ENCODE measurements at regions not wholly inside any gene's neighbourhood (a gene's known extent, or its start where the extent isn't known, plus 50 kb on each side); places are given as distances from the start of the nearest gene placed in this dataset.

- TF ChIP-seq, protein P1, sequence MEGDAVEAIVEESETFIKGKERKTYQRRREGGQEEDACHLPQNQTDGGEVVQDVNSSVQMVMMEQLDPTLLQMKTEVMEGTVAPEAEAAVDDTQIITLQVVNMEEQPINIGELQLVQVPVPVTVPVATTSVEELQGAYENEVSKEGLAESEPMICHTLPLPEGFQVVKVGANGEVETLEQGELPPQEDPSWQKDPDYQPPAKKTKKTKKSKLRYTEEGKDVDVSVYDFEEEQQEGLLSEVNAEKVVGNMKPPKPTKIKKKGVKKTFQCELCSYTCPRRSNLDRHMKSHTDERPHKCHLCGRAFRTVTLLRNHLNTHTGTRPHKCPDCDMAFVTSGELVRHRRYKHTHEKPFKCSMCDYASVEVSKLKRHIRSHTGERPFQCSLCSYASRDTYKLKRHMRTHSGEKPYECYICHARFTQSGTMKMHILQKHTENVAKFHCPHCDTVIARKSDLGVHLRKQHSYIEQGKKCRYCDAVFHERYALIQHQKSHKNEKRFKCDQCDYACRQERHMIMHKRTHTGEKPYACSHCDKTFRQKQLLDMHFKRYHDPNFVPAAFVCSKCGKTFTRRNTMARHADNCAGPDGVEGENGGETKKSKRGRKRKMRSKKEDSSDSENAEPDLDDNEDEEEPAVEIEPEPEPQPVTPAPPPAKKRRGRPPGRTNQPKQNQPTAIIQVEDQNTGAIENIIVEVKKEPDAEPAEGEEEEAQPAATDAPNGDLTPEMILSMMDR (IDR thresholded peaks at IDR 0.05) = no peak
- no peak for TF ChIP-seq POLR2A (IDR thresholded peaks at IDR 0.05)
- DNase-seq = no peak
- Histone ChIP-seq H3K4me3 (replicated peaks in 1 of 3) (no peak overlapping the region), H3K27ac (no peak overlapping the region), H3K9me3 (no peaks in the 10 kb centered on the region), H3K4me1 (no peaks in the 10 kb centered on the region), H3K27me3 (no peaks in the 10 kb centered on the region), H3K36me3 (no peaks in the 10 kb centered on the region)
- intact Hi-C loops (cut with DNase I) = no loop called here
- WGBS, 2 donors = 72 to 76% methylated on average over 7 of the region's 7 CpGs
These were observed 309.0 kb upstream of the AMIGO2 start for GRCh38 chr12:47388712-47389111.

DNA sequence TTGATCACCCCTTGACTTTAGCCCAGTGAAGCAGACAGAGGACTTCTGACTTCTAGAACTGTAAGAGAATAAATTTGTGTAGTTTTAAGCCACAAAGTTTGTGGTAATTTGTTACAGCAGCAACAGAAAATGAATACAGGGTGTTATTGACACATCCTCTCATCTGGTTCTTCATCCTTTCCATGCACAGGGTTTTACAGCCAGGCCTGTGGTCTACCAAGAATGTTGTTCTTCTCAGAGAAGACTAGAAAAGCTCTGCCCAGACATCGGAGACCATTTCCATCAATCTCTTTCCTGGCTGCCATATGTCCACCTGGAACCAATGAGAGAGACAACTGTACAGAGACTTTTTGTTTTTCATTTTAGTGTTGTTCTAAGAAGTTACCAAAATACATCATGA is 308.2 kb upstream of the AMIGO2 start:
- 88 to 93% methylated on average over 1 of the region's 1 CpG for WGBS, 2 donors
- intact Hi-C loops (cut with DNase I) = no loop called here
- no peaks in the 10 kb centered on the region for H3K27me3 ChIP-seq
- no peaks in the 10 kb centered on the region for H3K9me3 ChIP-seq
- H3K4me1 ChIP-seq = no peaks in the 10 kb centered on the region
- TF ChIP-seq, protein P1 (IDR thresholded peaks at IDR 0.05) = no peak
- TF ChIP-seq POLR2A (IDR thresholded peaks at IDR 0.05) = no peak
- DNase-seq = no peak
- H3K27ac ChIP-seq = no peak overlapping the region
- H3K4me3 ChIP-seq (replicated peaks in 1 of 3) = no peak overlapping the region
- H3K36me3 ChIP-seq = no peaks in the 10 kb centered on the region

- DNase-seq = no peak
- Histone ChIP-seq H3K4me3 (replicated peaks in 1 of 3) (no peak overlapping the region), H3K4me1 (no peaks in the 10 kb centered on the region), H3K36me3 (no peaks in the 10 kb centered on the region), H3K27ac (no peak overlapping the region), H3K9me3 (no peaks in the 10 kb centered on the region), H3K27me3 (no peaks in the 10 kb centered on the region)
- WGBS, 2 donors = 83 to 91% methylated on average over 5 of the region's 5 CpGs
- no peak for TF ChIP-seq POLR2A (IDR thresholded peaks at IDR 0.05)
- TF ChIP-seq, protein P1 (IDR thresholded peaks at IDR 0.05) = no peak
- intact Hi-C loops (cut with DNase I) = no loop called here
These were observed 305.9 kb upstream of the AMIGO2 start for GRCh38 chr12:47385653-47386052.

DNA sequence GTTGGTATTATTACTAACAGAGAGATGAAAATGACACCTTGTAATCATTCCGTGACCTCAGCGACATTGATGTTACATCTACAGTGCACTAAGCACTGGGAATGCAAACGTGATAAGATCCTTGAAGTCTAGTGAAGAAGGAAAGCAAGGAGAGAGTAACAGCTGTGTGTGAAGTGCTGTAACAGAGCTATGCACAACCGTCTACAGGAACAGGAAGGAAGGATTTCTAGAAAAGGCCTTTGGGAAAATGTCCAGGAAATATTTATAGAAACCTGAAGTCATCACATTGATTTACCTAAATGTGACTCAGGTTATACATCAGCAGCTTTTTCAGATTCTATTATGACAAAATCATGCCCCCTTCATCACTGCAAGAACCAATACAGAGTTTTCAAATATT is 304.2 kb upstream of the AMIGO2 start:
- TF ChIP-seq, protein P1 (IDR thresholded peaks at IDR 0.05) = no peak
- TF ChIP-seq POLR2A (IDR thresholded peaks at IDR 0.05) = no peak
- no peak for DNase-seq
- Histone ChIP-seq H3K27ac (no peak overlapping the region), H3K36me3 (no peaks in the 10 kb centered on the region), H3K4me3 (replicated peaks in 1 of 3) (no peak overlapping the region), H3K9me3 (no peaks in the 10 kb centered on the region), H3K4me1 (no peaks in the 10 kb centered on the region), H3K27me3 (no peaks in the 10 kb centered on the region)
- 44 to 52% methylated on average over 4 of the region's 4 CpGs for WGBS, 2 donors
- intact Hi-C loops (cut with DNase I) = no loop called here

DNA sequence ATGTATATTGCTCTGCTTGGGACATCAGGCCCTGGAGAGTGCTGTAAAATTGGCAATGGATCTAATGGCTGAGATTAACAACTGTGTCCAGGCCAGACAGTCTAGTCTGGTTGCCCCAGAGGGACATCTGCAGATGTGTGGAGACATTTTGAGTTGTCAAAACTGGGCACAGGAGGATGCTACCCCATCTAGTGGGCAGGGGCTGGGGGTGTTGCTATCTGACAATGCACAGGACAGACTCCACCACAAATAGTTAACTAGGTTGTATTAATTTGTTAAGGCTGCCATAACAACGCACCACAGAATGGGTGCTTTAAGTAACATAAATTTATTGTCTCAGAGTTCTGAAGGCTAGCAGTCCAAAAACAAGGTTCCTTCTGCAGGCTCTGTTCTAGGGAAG is 302.5 kb upstream of the AMIGO2 start:
- intact Hi-C loops (cut with DNase I) = no loop called here
- no peak for TF ChIP-seq POLR2A (IDR thresholded peaks at IDR 0.05)
- TF ChIP-seq, protein P1 (IDR thresholded peaks at IDR 0.05) = no peak
- 92 to 93% methylated on average over 1 of the region's 1 CpG for WGBS, 2 donors

More for the DNA sequence above, 302.5 kb upstream of the AMIGO2 start:
- Histone ChIP-seq H3K36me3 (no peaks in the 10 kb centered on the region), H3K4me3 (replicated peaks in 1 of 3) (no peak overlapping the region), H3K9me3 (no peaks in the 10 kb centered on the region), H3K27ac (no peak overlapping the region), H3K4me1 (no peaks in the 10 kb centered on the region), H3K27me3 (no peaks in the 10 kb centered on the region)
- no peak for DNase-seq
